ENCODE measurements at regions not wholly inside any gene's neighbourhood (a gene's known extent, or its start where the extent isn't known, plus 50 kb on each side); places are given as distances from the start of the nearest gene placed in this dataset.

DNA sequence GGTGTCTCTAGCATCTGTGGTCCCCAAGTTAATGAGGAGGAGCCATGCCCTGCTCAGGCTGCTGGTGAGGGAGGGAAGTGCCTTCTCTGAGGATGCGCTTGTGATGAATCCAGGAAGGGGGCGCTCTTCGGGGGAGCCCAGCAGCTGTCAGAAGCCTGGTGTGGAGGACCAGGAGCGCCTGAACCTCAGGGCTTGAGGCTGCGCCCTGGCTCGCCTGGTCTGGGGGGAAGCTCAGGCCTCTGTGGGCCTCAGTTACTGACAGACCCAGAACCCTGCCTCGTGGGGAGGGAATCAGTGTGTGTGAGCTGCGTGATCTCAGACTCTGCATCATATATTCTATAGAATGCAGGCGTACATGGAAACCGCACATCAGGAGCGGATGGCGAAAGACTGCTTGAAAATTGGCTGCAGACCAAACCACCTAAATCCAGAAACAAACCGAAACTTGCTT, 126.1 kb downstream of the SEC14L1 start:
- DNase-seq, result peak in 1 of 2 donors; percentile 11

DNA sequence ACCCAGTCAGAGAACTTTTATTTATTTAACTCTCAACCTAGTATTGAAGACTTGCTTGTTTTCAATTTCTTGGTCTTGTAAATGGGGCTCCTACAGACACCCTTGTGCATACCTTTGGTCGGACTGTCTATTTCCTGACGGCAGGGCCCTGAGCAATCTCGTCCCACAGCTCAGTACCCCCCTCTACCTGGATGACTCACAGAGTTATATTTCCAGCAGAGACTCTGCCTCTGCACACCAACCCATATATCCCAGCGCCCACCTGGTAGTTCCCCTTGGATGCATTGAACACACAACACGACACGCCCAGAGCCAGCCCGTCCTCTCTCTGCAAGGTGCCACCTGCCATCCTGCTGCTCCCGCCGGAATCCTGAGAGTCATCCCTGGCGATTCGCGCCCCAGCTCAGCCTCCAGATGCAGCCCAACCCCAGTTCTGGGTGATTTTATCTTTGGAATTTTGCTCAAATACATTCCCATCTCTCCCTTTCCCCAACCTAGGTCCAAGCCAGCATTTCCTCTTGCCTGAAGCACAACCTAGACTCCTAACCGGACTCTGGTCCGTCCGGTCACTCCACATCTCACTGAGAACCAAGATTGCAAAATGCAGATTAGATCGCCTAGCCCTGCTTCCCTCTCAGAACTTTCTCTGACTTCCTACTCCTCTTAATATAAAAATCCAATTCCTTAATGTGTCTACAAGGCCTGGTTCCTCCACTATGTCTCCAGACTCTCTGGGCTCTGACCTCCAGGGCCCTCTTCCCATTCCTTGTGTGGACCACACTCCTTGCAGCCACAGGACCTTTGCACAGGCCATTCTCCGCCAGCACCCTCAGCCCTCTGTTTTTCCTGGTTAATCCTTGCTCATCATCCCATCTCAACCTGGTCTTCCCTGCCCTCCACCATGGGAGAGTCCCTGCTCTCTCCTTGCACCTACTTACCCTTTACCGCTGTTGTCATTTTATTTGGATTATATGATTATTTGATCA, 129.2 kb downstream of the SEC14L1 start:
- DNase-seq, result no peak

DNA sequence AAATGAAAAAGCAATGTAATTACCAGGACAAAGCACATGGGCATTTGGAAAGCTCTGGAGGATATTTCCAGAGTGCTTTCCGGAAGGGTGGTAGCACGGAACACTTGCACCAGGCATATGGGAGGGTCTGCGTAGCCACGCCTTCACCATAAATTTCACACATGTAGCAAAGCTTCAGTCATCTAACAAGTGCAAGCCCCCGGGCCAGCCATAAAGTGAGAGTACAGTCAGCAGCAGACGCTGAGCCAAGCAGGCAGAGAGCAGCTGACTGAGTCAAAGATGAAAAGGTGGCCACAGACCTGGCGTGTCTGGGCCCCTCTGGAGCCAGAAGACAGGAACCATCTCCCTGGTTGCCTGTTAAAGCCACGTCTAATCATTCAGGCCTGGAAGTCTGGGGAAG, 130.6 kb downstream of the SEC14L1 start:
- no peak for DNase-seq

DNA sequence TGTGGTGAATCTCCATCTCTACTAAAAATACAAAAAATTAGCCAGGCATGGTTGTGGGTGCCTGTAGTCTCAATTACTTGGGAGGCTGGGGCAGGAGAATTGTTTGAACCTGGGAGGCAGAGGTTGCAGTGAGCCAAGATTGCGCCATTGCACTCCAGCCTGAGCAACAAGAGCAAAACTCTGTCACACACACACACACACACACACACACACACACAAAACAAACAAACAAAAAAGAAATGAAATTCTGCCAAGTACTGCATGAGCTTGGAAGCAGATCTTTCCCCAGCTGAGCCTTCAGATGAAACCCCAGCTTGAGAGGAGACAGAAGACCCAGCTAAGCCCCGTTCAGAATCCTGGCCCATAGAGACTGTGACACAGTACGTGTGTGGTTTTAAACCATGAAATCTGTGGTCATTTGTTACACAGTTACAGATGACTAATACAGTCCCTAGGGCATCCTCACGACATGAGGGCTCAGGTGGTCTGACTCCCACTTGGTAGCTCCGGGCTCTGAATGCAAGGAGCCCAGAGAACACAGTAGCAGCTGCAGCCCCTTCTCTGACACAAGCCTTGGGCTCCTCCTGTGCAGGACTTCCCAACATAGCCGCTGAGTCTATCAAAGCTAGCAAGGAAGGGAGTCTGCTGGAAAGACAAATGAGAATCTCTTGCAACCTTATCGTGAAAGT, 132.8 kb downstream of the SEC14L1 start:
- no peak for DNase-seq

DNA sequence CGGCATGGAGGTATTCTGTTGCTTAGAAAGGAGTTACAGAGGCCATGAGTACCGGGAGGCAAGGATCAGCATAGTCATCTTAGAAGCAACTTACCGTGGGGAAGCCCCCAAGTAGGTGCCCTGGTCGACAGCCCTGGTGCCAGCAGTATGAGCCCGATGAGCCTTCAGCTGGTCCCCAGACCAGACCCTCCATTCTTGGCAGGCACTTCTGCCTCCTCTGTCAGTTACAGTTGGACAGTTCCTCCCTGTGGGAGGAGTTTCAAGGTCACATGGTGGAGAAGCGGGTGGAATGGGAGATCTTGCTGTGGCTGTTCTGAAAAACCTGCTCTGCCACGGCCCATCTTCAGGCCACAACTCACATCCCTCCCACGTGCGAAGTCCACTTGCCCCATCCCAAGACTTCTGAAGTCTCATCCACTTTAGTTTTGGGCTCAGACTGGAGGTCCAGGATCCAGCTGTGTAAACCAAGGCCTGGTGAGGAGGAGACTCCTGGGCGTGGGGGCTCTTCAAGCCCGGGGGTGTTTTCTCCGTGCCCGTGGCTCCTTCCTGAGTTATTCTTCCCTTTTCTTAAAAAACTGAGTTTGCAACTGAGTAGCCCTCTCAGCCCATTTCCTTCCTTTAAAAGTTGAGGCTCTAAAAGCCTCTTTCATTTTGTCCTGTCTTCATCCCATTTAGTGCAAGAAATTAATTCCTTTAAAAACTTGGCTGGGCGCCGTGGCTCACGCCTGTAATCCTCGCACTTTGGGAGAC, 133.5 kb downstream of the SEC14L1 start:
- DNase-seq, result no peak

DNA sequence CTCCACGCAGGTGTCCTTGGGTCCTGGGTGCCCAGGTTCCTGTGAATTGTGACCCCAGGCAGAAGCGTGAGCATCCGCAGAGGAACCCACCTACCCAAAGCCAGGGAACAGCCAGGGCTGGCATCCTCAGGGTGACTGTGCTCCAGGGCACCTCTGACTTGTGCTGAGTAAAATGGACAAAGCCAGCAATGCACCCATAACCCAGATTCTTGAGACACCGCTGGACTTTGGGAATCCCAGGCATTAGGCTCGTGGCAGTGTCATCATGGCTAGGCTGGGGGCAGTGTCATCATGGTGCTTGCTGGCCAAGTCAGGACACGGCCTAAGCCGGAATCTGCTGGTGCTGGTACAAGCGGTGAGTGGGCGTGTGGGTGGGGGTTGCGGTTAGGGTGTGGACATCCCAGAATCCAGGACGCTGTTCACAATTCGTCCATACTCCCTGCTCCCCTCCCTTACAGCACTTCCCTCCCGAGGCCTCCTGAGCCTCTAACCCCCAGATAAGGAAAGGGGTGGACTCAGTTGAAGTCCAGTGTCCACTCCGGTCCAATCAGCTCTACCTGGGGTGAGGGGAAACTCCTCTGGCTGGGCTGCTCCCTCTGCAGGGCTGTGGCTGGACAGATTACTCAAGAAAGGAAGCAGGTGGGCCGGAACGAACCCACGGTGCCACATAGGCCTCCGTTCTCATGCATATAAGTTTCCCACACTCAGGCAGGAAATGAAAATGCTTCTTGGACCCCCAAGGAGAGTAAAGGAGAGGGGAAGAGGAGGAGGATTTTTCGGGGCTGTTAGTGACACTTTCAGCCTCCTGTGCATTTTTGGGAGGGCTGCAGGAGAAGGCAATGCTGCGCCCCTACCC, 138.9 kb downstream of the SEC14L1 start:
- DNase-seq, result no peak

DNA sequence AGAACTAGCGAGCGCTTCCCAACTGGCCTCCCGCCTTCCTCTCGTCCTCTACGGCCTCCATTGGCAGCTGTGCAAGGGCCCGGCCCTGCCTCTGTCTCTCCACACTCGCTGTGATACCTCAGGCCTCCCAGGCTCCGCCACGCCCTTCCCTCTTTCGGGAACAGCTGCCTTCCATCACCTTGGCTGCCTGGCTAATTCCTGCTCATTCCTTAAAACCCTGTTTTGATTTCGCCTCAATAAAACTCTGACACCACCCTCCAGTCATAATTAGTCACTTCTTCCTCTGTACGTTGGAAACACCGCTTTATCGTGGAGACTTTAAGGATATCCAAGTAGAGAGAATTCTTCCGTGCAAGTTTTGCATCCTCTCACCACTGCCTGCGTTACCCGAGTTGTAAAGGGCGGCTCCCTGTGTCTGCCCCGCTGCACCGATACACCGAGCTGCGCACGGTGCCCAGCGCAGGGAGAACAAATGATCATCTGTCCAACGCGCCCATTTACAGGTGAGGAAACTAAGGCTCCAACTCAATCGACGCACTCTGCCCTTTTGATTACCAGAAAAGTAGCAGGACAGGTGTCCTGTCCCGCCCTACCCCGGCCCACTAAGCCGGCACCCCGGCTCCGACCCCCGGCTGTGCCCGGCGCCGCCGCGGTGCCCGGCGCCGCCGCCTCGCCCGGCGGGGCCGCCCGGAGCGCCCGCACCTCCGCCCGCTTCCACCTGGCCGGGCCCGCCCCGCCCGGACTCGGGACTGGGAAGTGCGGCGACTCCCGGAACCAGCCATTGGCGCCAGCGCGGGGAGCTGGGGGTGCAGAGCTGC, 139.7 kb downstream of the SEC14L1 start:
- DNase-seq, result no peak

DNA sequence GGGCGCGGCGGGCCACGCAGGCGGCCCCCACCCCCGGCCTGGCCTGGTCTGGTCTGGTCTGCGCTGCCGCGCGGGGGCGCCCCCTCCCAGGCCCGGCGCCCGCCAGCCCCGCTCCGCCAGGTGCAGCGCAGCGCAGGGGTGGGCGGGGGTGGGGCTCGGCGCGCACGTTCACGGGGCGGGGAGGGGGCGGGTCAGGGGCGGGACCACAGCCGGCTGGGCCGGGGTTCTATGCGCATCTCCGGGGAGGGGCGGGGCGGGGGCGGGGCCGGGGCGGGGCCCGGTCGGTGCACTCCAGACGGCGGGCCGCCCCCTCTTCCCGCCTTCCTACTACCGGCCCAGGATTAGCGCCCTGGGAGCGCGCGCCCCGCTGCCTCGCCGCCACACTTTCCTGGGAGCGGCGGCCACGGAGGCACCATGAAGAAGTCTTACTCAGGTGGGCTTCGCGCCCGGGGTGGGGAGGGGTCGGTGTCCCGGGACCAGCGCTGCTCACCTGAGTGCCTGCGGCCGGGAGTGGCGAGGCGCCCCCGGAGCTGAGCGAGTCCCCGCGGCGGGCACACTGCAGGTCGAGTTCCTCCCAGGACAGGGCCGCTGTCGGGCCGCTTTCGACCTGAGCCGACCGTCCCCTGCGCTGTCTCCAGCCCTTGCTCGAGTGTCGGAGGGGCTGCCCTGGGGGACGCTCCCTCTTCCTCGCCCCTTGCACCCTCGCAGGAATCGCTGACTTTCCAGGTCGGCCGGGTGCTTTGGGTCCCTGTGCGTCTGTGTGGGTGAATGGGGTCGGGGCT, 140.5 kb downstream of the SEC14L1 start:
- DNase-seq, result peak in 1 of 2 donors; percentile 31

DNA sequence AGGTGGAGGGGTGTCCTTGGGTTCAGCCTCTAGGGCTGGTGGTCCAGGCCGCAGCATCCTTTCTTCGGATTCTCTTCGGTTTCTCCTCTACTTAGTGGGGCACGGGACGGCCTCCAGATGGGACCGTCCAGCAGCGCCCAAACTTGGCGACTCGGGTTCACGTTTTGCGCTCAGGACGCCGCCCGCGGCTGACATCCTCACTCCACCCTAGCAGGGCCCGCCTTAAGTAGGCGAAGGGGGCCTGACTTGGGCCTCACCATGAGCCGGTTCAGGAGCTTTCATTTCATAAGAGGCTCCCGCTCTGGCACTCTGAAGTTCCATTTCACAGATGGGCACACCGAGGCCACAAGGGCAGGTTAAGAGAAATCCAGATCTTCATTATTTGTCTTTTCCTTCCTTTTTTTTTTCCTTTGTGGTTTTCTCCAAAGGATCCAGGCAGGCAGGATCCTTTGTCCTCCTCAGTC, 141.2 kb downstream of the SEC14L1 start:
- no peak for DNase-seq

DNA sequence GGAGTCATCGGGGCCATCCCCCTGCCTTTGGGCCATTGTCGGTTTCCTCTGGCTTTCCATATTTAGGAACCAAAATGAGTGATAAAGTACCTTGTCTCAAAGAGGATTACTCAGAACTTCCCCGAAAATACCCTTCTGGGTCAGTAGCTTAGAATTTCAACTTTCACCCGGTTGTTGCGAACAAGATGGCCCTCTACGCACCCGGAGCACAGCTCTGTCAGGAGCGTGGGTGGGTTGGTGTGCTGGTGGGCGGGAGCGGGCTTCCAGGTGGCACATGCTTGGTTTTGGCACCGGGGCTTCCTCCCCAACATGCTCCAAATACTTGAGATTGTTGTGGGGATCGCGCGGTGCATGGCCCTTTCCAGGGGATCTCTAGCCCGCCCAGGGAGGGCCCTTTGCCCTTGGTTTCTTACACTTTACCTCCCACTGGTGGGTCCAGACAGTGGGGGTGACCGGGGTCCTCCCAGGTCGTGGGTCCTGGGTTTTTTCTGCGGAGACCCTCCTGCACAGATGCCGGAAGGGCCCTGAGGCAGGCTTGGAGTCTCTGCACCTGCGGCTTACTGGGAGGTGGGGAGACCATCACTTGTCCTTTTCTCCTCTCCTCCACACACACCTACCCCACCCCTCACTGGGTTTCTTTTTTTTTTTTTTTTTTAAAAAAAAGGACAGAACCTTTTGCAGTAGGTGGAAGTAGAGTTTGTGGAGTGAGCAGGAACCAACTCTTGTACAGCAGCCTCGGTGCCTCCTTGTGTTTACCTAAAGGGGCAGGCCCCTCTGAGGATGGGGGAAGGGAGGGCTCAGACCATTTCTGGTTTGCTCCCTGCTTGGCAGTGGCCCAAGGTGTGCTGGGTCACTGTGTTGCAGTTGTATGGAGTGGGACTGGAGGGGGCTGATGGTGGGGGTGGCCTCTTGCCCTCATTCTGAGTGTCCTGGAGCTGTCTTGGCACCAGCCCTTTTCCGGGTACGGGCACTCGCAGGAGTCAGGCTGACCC, 142.1 kb downstream of the SEC14L1 start:
- no peak for DNase-seq

DNA sequence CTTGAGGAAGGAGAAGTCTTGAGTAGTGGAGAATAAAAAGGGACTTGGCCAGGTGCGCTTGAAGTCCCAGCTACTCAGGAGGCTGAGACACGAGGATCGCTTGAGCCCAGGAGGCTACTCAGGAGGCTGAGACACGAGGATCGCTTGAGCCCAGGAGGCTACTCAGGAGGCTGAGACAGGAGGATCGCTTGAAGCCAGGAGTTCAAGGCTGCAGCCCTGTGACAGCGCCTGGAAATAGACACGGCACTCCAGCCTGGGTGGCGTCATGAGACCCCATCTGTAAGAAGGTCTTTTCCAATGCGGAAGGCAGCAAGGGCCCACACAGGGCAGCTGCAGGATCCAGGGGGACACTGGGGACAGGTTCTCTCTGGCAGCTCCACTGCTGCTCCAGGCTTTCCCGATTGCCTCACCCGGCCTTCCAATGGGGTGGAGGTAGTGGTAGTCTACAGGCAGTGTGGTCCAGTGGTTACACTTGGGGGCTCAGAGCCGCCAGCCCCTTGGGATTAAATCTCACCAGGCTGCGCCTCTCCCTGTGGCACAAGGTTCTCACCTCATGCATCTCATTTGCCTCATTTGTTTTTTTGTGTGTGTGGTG, 143.4 kb downstream of the SEC14L1 start:
- no peak for DNase-seq

DNA sequence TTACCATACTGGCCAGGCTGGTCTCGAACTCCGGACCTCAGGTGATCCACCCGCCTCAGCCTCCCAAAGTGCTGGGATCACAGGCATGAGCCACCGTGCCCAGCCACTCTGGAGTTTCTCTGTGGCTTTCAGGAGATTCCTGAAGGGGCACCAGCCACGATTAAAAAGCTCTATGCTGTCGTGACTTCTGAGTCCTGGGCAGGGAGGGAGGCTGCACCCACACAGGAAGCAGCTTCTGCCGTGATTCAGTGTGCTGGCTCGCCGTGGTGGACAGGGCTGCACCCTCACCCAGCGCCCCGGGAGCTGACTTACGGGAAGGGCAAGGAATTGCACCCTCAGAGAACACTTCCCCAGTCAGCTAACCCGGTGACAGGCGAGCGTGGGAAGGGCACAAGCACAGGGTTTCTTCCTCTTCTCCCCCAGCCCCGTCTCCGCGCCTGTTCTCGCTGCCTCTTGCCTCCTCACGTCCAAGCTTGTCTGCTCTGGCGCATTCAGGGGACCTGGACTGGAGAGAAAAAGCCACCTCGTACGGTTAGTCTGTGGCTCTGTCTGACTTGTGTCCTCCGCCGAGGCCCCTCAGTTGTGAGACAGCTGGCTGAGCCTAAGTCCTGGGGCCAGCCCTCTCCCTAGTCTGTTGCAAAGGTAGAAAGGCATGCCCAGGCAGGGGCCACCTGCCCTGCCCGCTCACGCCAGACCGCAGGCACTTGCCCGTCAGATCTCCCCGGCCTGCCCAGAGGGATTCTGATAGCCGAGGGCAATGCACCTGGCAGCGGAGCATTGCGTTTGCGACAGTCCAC, 145.0 kb downstream of the SEC14L1 start:
- peak; percentile 54 to 67 for DNase-seq

DNA sequence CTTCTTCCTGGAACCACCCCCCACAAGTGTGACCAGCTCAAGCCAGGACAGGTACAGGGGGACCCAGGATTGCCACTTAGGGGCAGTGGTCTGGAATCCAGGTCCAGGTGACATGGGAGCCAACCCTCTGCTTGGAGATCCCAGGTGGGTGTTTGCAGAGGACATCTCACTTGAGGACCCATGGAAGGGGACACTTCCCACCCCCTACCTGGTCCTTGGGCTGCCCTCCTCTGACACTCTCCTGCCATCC, 145.5 kb downstream of the SEC14L1 start:
- DNase-seq, result no peak

DNA sequence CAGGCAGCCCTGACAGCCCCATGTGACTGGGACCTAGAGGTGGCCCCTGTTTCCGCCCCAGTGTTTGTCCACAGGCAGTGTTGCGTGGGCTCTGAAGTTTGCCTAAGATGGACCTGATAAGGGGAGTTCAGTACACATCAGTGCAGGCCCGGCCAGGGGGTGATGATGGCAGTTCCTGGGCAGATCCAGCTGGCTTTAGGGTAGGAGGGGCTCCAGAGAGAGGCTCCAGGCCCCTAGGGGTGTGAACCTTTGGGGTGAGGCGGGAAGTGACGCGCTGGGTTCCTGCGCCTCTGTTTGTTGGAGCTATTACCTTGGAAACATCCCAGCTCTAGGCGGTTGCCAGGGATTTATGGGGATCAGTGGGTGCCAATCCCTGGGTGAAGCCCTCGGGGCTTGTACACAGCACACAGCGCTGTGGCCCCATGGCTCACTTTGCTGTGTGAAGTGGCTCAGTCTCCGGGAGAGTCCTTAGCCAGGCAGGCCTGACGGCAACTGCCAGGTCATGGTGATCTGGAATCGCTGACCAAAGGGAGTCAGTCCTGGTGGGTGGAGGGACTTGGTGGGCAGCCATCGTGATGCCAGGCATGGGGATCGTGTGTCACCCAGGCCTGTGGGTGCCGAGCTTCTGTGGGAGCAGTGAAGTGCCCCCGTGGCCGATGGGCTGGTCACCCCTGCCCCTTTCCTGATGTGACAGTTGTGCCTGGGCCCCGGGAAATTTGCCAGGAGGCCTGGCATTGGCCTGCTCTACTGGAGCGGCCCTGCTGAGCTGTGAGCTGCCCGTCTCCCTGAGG, 146.1 kb downstream of the SEC14L1 start:
- no peak for DNase-seq

DNA sequence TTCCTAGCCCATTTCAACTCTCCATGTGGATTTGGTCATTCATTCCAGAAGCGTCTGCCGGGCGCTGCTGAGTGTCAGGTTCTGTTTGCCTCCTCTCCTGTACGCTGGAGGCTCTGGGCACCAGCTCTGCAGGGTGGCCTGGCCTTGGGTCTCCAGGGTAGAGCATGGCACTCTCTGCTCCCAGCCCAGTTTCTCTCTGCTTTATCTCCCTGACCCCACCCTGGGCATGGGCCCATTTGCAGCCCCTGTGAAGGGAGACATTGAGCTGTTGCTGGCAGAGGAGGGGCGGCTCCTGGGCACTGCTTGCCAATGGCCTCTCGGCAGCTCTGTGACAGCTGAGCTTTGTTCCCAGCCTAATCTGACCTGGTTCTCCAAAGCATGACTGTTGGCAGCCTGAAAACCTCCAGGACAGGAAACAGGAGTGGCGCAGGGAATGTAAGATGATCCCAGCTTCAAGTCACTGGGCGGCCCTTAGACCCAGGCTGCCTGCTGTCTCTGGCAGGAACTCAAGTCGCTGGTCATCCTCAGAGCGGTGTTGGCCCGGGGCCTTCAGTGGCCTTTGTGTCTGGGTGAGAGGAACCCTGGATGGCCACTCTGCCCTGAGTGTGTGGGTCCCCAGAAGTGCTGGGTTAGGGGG, 146.8 kb downstream of the SEC14L1 start:
- DNase-seq, result no peak

DNA sequence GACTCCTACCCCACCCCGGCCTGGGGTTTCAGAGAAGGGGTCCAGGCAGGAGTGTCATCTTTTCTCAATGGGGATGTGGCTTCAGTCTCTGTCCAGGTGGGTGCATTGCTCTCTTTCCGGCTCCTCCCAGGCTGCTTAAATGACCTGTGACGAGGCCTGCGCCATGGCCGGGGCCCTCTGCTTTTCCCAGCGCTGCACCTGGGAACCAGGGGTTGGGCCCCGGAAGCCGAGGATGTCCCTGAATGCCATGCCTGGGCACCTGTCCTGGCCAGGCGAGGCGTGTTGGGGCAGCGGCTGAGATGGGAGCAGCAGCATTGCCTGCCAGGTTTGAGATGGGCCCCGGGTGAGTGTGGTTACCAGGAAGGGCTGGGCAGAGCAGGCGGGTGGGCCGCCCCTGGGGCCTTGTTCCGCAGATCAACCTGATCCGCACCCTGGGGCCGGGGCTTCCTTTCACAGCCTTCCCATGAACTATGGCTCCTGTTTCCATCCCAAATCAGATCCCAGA, 147.4 kb downstream of the SEC14L1 start:
- DNase-seq, result no peak

All from bone marrow (tissue), 2 donors.